ENCODE measurements at regions not wholly inside any gene's neighbourhood (a gene's known extent, or its start where the extent isn't known, plus 50 kb on each side); places are given as distances from the start of the nearest gene placed in this dataset.

DNA sequence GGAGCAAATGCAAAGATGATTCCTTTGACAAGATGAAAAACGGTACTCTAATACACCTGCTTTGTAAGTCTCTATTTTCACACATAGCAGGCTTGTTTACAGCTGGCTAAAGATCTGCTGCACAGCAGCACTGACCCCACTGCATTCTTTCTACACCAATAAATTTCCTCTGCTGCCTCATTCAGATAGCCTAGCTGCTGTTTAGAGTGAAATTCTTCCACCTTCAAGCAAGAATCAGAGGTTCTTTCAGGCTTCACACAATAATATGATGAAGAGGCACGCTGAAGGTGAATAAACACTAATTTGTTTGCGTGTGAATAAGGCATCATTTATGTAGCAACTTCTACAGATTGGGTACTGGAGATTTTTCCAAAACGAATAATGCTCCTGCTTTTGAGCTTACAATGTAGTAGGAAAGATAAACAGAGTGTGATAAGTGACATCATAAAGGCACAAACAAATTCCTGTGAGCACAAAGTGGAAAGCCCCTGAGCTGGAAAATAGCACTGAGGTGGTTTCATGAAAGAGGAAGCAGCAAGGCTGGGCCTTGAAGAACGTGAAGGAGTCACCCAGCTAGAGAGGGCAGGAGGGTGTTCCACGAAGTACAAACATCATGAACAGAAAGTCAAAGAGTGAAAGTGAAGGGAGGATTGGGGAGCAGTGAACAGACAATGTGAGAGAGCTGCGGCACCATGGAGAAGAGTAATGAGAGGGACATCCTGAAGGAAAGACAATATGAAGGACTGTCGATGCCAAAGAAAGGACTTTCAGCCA lies 543.4 kb downstream of the CD83 start:
- TF ChIP-seq, protein P1, sequence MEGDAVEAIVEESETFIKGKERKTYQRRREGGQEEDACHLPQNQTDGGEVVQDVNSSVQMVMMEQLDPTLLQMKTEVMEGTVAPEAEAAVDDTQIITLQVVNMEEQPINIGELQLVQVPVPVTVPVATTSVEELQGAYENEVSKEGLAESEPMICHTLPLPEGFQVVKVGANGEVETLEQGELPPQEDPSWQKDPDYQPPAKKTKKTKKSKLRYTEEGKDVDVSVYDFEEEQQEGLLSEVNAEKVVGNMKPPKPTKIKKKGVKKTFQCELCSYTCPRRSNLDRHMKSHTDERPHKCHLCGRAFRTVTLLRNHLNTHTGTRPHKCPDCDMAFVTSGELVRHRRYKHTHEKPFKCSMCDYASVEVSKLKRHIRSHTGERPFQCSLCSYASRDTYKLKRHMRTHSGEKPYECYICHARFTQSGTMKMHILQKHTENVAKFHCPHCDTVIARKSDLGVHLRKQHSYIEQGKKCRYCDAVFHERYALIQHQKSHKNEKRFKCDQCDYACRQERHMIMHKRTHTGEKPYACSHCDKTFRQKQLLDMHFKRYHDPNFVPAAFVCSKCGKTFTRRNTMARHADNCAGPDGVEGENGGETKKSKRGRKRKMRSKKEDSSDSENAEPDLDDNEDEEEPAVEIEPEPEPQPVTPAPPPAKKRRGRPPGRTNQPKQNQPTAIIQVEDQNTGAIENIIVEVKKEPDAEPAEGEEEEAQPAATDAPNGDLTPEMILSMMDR (IDR thresholded peaks at IDR 0.05; ENCODE audit: poor library complexity, severe bottlenecking) = no peak
- no peak for TF ChIP-seq POLR2AphosphoS5 (IDR thresholded peaks at IDR 0.05)
- TF ChIP-seq EZH2 (IDR thresholded peaks at IDR 0.05; ENCODE audit: borderline replicate concordance, insufficient read depth, low read length, poor library complexity, severe bottlenecking) = no peak
